Stomach (tissue), 4 donors: ENCODE measurements at regions not wholly inside any gene's neighbourhood (a gene's known extent, or its start where the extent isn't known, plus 50 kb on each side); places are given as distances from the start of the nearest gene placed in this dataset.

Source experiments
- CTCF ChIP-seq, 7 experiments: fragments of 450-650 bp in 4 of 7; fragments of 200-600 bp in 3 of 7; sonication (generic) in 3 of 7; IDR thresholded peaks; one replicate each; pipeline ENCODE4 v1.5.1; 2016 to 2019; ENCODE audit warnings: antibody characterized with exemption in 7 of 7, control low read depth in 2 of 7, mild to moderate bottlenecking in 1 of 7
- POLR2A ChIP-seq, 4 donors: fragments of 450-650 bp; IDR thresholded peaks; one replicate each; pipeline ENCODE4 v1.6.1; 2016; ENCODE audit warnings: antibody characterized with exemption in 4 of 4, control low read depth in 2 of 4, mild to moderate bottlenecking in 1 of 4, moderate library complexity in 1 of 4
- POLR2AphosphoS5 ChIP-seq, 3 donors: sonication (generic); formaldehyde crosslinking; IDR thresholded peaks; one replicate each; pipeline ENCODE4 v1.6.1; 2016; ENCODE audit warnings: antibody characterized with exemption in 3 of 3

GRCh38 chr5:29822521-29822920, 1371.0 kb upstream of the CDH6 start:
- no peak for TF ChIP-seq CTCF (IDR thresholded peaks at IDR 0.05)
- no peak for TF ChIP-seq POLR2A (IDR thresholded peaks at IDR 0.05)
- no peak for TF ChIP-seq POLR2AphosphoS5 (IDR thresholded peaks at IDR 0.05)
